GM18519 (cell line): ENCODE measurements at regions not wholly inside any gene's neighbourhood (a gene's known extent, or its start where the extent isn't known, plus 50 kb on each side); places are given as distances from the start of the nearest gene placed in this dataset.
A peak's percentile ranks its signal among the peaks of the same experiment; 100 is the strongest.

Experiments used
- ATAC-seq: cut with Tn5 transposase; IDR thresholded peaks from one replicate; pipeline ENCODE4 v1.9.1; 2021; ENCODE audit warnings: mild to moderate bottlenecking, moderate library complexity; ENCODE audit not compliant: unreplicated experiment, low FRiP score

DNA sequence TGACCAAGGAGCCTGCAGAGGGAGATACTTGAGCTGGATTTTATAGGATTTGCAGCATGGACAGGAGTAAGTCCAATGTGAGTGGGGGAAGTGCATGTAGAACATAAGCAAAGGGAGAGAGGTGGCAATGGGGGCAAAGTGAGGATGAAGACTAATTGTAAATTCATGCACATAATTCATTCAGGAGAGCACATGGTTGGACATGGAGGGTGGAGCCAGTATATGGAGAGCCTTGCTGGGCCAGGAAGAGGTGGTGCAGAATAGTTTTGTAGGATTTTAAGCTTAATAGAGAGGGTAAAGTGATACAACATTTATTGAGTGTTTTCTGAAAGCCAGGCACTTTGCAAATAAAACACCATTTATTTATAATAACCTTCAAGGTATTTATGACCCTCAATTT is 274.3 kb upstream of the C11orf87 start:
- no peak for ATAC-seq

DNA sequence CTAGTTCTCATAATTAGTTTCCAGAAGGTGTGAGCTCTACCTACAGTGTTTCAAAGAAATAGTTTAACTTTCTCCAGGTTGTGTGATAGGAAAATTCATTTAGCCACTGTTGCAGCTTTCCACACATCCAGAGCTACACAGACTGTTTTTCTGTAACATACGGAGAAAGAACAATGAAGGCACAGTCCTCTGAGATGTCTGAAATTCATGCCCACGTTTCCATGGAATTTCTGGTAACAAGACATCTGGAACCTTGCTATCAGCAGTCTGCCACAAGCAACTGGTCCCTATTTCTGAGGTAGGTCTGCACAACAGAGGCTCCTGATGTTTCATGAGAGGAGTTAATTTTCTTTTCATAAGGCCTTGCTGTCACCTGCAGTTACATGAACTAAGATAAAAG is 273.3 kb upstream of the C11orf87 start:
- ATAC-seq, result no peak

DNA sequence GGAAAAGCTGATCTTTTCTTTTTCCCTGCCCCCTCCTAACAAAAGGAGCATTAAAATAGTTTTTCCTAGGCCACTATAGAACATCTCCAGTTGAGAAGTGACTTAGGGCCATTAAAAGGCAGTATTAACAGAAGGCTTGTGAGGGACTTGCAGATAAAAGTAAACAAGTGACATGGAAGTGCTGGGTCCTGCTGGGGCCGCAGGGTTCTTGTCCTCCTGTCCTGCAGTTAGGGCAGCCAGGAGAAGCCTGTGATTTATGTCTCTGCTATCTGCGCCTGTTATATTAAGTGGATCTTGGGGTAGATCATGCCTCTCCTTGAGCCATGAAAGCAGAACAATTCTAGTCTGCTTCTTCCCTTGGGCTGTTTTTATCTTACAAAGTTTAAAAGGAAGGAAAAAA is 271.4 kb upstream of the C11orf87 start:
- no peak for ATAC-seq

DNA sequence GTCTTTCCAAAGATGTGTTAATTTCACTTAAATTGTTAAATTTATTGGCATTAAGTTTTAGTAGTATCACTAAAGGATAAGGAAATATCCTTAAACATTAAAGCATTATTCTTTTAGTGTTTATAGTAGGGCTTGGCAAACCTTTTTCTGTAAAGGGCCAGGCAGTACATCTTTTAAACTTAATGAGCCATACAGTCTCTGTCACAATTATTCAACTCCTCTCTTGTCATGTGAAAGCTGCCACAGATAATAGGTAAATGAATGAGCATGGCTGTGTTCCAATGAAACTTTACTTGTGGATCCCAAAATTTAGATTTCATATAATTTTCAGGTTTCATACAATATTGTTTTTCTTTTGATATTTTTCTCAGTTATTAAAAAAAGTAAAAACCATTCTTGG is 268.2 kb upstream of the C11orf87 start:
- no peak for ATAC-seq

DNA sequence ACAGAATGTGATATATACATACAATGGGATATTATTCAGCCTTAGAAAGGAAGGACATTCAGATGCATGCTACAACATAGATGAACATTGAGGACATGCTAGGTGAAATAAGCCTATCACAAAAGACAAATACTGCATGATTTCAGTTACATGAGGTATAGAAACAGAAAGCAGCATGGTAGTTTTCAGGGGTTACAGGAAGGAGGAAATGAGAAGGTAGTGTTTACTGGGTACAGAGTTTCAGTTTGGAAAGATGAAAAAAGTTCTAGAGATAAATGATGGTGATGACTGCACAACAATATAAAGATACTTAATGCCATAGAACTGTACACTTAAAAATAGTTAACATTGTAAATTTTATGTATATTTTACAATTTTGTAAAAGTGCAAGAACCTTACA is 266.7 kb upstream of the C11orf87 start:
- ATAC-seq, result peak; percentile 95

DNA sequence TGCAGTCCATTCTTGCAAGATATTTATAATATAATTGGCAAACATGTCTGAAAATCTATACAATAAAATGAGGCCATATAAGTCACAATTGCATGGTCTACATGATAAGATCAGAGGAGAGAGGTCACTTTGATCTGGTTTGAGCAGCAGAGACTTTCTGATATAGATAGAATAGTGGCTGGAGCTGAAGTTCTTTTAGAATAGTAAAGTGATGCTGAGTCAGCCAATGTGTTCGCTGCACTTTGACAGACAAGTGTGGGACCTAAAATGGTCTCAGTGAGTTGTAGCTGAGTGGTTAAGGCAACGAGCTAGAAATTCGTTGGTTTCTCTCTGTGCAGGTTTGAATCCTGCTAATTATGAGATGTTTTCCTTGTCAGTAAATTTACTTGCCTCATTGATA is 257.0 kb upstream of the C11orf87 start:
- ATAC-seq, result no peak

DNA sequence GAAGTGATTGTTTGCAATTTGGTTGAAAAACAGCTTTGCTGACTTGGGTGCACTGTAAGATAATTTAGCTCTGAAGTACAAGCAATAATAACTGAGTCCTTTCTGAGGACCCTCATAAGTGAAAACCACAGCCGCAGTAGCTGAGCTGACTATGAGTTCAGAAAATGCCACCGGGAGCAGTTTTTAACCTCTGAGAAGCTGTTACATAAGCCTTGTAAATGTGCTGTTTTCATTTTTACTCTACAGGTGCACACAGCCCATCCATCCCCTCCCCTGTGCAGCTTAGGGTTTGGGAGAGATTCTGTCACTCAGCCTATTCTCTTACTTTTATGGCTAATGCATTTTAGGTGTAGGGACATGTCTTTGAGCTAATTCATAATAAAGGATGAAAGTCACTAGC is 255.5 kb upstream of the C11orf87 start:
- no peak for ATAC-seq

DNA sequence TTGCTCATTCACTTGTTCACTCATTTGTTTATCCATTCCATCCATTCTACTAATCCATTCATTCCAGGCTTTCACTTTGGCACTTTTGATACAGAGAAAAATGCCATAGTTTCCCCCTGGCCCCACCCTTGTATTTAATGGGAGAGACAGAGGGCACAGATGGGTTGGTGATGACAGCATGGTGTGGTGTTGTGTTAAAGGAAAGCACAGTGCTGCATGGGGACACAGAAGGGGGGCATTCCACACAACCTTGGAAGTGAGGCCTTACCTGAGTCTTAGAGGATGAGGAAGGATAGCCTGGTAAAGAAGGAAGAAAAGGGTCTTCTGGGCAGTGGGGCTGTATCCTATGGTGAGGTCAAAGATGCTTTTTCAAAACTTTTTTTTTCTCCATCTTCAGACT is 248.5 kb upstream of the C11orf87 start:
- no peak for ATAC-seq

DNA sequence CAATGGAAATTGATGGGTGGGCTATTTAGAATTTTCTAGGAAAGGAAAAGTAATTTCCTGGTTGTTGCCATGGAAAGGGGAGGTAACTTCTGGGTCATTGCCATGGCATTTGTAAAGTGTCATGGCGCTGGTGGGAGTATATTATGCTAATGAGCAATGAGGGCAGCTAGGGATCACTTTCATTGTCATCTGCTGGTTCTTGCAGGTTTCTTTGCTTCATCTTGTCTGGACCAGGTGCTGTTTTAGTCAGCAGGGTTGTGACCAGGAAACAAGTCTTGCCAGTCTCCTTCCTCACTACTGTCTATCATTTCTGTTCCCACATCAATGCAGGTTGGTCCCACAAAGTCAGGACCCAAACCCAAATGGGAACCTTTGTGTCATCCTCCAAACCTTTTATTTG is 237.6 kb upstream of the C11orf87 start:
- ATAC-seq, result no peak

DNA sequence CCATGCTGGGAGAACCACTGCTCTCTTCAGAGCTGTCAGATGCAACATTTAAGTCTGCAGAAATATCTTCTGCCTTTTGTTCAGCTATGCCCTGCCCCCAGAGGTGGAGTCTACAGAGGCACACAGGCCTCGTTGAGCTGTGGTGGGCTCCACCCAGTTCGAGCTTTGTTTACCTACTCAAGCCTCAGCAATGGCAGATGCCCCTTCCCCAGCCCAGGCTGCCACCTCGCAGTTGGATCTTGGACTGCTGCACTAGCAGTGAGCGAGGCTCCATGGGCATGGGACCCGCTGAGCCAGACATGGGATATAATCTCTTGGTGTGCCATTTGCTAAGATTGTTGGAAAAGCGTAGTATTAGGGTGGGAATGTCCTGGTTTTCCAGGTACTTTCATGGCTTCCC is 229.1 kb upstream of the C11orf87 start:
- no peak for ATAC-seq

DNA sequence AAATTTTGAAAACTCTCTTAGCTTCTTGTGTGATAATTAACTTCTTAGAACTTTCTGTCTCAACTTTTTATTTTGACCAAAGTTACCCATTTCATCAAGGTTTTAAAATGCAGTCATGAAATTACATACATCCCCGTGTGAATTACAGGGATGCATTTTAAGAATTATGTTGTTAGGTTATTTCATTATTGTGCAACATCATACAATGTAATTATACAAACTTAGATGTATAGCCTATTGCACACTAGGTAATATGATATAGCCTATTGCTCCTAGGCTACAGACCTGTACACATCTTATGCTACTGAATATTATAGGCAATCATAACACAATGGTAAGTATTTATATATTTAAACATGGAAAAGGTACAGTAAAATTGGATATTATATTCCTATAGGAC is 228.1 kb upstream of the C11orf87 start:
- no peak for ATAC-seq

DNA sequence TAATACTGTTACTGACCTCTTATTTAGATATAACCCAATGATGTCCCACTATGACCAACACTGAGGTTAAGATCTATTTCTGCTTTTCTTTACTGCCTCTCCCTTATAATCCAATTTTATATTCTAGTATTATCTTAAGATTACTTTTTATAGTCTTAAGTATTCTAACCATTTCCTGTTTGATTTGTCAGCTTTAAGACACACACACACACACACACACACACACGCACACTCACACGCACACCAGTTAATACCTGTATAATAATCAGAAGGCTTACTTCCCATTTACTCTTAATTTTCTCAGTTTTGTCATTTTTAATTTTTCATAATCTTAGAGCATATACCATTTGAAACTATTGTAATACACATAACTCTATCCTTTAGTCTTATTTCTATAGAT is 226.0 kb upstream of the C11orf87 start:
- no peak for ATAC-seq

DNA sequence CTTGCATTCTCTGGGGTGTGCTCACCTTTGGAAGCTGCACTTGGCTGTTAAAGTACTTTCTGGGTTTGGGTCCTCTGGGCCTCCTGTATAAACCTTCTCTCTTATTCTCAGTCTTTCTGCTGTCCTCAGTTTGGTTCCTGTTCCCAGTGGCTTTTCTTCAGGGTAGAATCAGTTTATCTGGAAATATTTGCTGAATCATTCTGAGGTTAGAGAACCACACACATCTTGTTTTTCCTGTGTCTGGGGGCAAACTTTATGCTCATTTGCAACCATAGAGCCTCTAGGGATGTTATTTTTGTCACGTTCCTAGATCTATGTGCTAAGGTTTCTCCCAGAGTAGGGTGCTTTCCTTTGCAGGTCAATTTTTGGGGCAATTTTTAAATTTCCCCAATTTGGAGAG is 224.3 kb upstream of the C11orf87 start:
- ATAC-seq, result no peak

DNA sequence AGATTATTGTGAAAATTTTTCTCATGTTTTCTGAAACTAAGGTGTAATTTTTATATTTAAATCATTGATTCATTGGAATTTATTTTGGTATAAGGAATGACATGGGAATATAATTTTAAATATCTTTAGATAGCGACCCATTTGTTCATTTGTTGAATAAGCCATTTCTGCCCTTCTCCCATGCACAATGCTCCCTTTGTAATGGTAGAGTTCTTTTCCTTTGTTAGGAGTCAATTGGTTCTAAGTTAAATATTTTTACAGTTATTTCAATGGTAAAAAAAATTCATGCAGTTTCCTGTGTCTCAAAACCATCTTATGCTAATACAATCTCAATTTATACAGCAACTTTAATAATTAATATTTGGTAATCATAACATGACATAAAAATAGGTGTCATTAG is 218.8 kb upstream of the C11orf87 start:
- no peak for ATAC-seq

DNA sequence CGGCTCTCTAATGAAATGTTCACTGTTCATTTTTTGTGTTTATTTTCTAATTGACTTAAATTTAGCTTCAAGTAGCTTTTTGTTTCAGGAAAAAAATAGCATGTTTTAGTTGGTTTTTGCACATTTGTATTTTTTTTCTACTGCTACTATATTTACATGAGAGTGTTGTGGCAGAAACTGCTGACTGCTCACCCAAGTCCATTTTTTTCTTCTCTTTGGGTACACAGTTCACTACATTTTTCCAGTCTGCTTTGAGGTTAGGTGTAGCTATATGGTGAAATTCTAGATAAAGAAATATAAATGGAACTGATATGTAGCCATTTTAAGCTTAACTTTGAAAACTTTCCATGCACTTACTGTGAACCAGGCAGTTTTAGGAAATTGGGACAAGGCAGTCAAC is 216.7 kb upstream of the C11orf87 start:
- no peak for ATAC-seq

DNA sequence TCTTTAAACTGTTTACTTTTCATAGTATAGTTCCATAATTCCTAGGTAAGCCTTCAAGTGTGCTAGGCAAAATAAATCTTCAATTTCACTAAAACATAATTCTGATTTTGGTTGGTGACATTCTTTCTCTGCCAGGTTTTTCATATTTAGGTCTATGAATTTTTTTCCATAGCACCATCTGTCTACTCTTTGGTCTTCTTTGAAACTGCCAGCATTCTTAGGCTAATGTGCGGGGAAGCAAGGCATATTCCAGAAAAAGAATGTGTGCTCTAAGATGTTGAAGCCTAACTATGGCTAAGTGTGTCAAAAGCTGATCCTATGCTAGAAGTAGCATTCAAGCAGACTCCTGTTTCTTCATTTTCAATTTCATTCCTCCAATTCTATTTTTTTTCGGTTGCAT is 213.9 kb upstream of the C11orf87 start:
- ATAC-seq, result no peak

DNA sequence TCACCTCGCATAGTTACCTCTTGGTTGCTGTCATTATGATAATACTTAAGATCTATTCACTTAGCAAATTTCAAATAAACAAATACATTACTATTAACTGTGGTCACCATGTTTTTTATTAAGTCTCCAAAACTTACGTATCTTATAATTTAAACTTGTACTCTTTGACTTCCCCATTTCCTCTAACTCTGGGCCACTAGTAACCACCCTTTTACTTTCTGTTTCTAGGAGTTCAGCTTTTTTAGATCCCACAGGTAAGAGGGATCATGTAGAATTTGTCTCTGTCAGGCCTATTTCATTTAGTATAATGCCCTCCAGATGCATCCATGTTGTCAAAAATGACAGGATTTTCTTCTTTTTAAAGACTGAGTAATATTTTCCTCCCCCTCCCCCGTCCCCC is 212.4 kb upstream of the C11orf87 start:
- no peak for ATAC-seq

DNA sequence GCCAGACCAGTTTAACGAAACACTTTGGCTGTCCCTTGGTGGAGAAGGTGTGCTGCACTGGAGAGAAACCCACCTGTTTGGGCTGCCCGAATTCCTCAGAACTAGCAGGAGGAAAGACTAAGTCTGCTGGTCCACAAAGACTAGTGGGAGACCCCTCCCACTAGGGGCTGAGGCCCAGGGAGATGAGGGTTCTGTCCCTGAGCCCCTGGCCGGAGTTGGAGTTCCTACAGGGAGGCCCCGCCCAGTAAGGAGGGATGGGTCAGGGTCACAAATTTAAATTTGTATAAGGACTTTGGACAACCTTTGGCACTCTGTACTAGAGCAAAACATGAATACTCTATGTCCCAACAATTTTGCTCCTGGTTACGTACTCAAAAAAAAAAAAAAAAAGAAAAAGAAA is 200.8 kb upstream of the C11orf87 start:
- ATAC-seq, result no peak

DNA sequence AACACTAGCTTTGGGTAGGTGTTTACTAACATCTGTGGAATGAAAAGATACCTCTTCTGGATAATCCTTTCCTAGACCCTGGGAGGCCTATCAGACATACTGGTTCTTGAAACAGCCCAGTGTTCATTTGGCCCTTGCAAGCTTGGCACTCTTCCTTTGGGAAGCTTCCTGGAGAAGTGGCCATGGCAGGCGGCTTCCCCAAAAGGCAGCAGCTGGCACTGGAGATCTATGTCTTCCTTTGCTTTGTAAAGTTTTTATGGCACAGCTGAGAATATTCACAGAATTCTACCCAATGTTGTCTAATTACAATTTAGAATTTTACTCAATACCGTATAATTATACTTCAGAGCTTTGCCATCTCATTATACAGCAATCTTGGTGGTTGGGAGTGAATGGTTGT is 199.2 kb upstream of the C11orf87 start:
- no peak for ATAC-seq

DNA sequence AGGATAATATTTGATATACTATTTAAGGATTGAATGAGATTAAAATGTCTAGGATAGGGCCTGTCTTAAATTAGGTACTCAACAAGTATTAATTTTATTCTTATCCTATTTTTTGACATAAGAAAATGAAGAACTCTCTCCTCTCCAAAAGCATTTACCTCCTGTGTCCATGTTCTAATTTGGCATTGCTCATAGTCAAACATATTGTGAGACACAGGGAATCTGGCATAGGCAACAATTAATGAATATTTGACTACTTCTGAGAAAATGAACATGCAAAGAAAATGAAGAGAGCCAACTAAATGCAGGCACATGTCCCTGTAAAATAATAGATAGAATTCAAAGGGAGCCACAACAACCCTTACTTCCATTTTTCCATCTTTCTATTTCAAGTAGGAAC is 198.5 kb upstream of the C11orf87 start:
- no peak for ATAC-seq

DNA sequence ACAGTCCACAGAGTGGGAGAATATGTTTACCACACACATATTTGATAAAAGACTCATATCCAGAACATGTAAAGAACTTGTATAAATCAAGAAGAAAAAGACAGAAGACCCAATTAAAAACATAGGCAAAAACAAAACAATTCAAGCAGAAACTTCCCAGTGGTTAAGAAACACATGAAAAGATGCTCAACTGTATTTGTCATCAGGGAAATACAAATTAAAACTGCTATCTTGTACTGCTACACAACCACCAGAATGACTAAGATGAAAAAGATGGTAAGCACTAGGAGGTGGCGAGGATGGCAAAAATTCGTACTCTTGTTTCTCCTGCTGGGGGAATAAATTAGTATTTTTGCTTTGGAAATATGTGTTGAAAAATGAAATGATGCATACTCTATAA is 192.3 kb upstream of the C11orf87 start:
- ATAC-seq, result no peak

DNA sequence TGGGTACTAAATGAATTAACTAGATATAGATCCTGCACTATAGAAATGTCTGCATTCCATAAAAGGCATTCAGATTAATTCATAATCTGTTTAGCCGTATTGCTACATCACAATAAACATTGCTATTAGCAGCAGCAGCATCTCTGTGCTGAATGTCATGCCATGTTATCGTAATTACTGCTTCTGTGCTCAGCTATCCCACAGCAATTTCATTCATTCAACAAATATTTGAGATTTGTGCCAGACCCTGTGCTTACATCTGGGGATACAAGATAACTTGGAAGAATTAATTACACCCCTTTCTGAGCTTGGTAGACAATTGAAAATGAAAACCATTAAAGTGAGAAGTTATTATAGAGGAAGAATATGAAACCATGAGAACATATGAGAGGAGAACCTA is 185.8 kb upstream of the C11orf87 start:
- no peak for ATAC-seq

DNA sequence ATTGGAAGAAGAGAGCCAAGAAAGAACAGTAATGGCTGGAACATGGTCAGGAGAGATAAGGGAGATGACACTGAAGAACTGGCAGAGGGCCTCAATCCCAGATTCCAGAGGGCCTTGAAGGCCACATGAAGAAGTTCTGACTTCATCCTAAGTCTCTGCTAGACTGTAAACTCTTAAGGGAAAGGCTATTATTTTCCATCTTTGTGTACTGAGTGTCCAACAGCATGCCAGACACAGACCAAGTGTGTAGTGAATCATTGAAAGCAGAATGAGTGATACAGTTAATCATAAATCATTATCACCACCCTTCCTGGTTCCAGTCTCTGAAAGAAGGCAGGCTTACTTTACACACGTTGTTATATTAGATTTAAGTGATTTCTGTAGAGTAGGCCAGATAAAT is 185.3 kb upstream of the C11orf87 start:
- no peak for ATAC-seq

DNA sequence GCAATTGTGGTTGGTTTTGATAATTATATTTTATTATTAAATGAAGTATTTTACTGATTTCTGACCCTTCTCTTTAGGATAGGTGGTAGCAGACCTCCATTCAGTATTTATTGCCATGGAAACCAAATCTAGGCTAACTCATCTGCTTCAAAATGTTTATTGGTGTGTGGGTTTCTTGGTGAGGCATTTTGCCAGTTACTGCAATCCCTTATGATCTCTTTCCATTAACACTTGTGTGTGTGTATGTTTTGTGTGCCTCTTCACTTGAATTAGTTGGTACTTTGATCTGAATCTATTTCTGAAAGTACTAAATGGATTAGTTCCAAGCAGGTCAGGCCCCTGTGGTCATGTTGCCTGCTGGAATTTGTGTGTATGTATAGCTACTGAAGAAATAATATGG is 184.4 kb upstream of the C11orf87 start:
- no peak for ATAC-seq
